ENCODE measurements at regions not wholly inside any gene's neighbourhood (a gene's known extent, or its start where the extent isn't known, plus 50 kb on each side); places are given as distances from the start of the nearest gene placed in this dataset.
"Not testable (repeated sequence)": the region's sequence is repeated elsewhere in the genome, so short reads cannot be mapped to it uniquely, and the experiment has no call there.

GRCh38 chr12:94817695-94818075 is 167.3 kb upstream of the TMCC3 start:
- FAIRE-seq (no peak), DNase-seq (ENCODE audit: insufficient read length, low spot score) (no peak)

- not testable (repeated sequence) for FAIRE-seq; DNase-seq (ENCODE audit: insufficient read length, low spot score)
Measured at GRCh38 chr12:94817201-94817600, 166.8 kb upstream of the TMCC3 start.

GRCh38 chr12:94816746-94817145 is 166.4 kb upstream of the TMCC3 start:
- not testable (repeated sequence) for DNase-seq (ENCODE audit: insufficient read length, low spot score); FAIRE-seq

DNA sequence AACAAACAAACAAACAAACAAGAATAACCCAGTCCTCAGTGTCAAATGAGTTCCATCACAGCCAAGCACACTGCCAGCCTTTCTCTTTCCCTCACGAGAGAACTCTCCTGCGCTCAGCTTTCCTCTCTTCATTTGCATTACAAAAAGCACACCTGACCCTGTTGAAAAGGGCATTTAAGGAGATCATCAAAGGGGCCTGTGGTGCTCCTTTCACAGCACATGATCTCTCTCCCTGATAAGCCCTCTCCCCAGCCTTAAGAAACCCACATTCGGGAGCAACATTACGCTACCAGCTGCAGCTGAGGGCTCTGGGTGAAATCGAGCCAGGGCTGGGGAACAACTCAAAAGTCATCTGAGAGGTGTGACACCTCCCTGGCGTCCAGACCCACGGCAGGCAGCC is 165.6 kb upstream of the TMCC3 start:
- no peak for FAIRE-seq
- DNase-seq (ENCODE audit: insufficient read length, low spot score) = no peak

GRCh38 chr12:94815450-94815849 is 165.1 kb upstream of the TMCC3 start:
- no peak for FAIRE-seq
- DNase-seq (ENCODE audit: insufficient read length, low spot score) = no peak

- FAIRE-seq = no peak
- no peak for DNase-seq (ENCODE audit: insufficient read length, low spot score)
Measured at GRCh38 chr12:94813314-94813713, 163.0 kb upstream of the TMCC3 start.

DNA sequence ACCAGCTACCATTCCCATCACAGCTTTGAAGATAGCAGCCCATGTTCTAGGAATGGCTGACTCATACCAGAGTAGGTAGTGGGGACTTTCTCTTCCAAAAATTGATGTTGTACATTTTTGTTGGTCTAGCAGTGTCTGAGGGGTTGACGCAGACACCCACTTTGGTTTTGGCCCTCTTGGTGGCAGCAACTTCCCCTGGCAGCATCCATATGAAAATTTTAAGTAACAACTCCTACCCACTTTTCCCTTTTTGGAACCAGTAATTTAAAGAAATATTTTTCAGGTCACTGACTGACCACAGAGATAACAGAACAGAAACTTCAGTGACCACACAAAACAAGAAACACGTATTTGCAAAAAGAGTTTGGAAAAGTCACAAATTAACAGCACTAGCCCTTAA is 162.0 kb upstream of the TMCC3 start:
- FAIRE-seq (no peak), DNase-seq (ENCODE audit: insufficient read length, low spot score) (no peak)

DNA sequence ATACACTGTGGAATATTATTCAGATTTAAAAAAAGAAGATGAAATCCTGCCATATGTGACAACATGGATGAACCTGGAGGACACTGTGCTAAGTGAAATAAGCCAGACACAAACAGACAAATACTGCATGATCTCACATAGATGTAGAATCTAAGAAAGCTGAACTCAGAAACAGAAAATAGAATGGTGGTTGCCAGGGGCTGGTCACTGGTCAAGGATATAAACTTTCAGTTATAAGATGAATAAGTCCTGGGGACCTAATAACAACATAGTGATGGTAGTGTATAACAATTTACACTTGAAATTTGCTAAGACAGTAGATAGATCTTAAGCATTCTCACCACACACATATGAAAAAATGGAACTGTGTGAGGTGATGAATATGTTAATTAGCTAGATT is 161.3 kb upstream of the TMCC3 start:
- DNase-seq (ENCODE audit: insufficient read length, low spot score) (no peak), FAIRE-seq (no peak)

DNA sequence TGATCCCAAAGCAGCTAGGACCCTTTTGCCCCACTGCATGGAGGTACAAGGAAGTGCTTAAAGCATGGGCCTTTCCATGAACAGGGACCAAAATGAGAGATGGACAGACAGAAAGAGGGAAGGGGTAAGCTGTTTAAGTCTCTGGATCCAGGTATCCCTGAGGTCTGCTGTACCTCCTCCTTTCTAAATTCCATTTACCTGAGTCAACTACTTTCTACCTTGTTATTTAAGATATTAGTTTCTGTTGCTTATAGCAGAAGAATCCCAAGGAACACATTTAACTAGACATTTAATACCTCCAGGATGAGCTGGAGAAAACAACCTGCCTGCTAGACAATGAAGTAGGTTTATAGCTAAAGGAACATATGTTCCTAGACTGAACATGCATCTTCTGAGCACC is 157.6 kb upstream of the TMCC3 start:
- DNase-seq (ENCODE audit: insufficient read length, low spot score) (no peak), FAIRE-seq (no peak)

- FAIRE-seq (no peak), DNase-seq (ENCODE audit: insufficient read length, low spot score) (no peak)
Measured at GRCh38 chr12:94806617-94807016, 156.3 kb upstream of the TMCC3 start.

DNA sequence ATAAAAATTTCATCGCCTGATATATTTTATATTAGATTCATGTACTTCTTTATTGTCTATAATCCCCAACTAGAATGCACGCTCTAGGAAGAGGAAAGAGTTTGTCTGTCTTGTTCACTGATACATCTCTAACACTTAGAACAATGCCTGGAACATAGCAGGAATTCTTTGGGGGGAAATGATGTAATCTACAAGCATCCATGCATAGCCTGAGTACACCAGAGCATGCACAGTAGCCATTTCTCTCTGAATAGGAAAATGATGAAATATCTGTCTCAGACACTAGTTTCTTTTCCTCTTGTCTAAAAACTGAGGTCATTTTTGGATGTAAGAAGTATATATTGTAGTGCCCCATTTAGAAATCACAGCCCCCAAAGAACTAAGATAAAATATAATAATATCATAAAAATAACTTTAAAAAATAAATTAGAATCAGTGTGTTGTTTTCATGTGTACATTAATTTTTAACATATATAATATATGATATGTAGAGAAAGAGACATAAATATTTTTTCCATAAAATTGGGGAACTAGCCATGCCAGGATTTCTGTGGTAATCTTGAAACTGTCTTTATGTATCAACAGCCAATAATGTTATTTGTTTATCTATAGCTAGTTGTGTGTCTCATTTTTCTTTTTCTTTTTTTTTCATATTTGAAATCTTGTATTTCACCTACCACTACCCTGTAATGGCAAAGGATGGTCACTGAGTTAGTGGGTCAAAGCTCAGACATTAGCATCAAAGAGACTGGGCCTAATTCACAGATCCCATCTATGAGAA is 155.6 kb upstream of the TMCC3 start:
- FAIRE-seq = no peak
- no peak for DNase-seq (ENCODE audit: insufficient read length, low spot score)

- no peak for FAIRE-seq
Measured at GRCh38 chr12:94803939-94804338, 153.6 kb upstream of the TMCC3 start.

GRCh38 chr12:94802796-94803195 is 152.4 kb upstream of the TMCC3 start:
- DNase-seq (ENCODE audit: insufficient read length, low spot score) (no peak), FAIRE-seq (no peak)

More at GRCh38 chr12:94803939-94804338, 153.6 kb upstream of the TMCC3 start:
- no peak for DNase-seq (ENCODE audit: insufficient read length, low spot score)

DNA sequence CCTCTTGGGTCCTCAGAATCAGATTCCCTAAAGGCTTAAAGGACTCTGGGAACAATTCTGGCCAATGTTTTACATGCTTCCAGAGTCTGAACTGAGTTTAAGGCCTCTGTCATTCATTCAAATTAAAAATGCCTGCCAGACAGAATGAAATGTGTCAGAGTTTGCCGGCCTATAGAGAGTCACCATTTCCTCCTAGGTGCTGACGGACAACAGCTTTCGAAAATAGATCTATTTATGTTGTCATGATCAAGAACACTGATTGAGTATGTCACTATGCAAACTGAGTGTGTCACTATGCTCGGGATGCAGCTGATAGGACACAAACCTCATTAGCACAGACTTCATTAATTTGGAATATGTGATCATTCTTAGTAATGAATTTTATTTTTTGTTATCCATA is 151.4 kb upstream of the TMCC3 start:
- FAIRE-seq (no peak), DNase-seq (ENCODE audit: insufficient read length, low spot score) (no peak)

DNA sequence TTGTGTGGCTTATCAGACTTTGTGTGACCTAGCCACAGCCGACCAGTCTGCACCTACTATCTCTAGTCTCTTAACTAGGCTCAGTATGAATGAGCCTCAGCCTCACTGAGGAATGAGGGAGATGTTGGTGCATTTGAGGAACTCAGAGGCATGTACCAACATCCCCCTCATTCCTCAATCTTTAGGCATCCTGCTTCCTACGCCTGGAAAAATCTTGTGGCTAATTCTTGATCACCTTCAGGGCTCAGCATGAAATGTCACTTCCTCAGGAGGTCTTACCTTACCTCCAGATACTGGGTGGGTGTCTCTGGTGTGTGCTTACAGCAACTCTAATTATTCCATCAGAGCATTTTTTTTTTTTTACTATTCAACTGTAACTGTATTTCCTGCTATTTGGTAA is 148.8 kb upstream of the TMCC3 start:
- no peak for DNase-seq (ENCODE audit: insufficient read length, low spot score)
- no peak for FAIRE-seq

GRCh38 chr12:94798113-94798512 is 147.8 kb upstream of the TMCC3 start:
- no peak for DNase-seq (ENCODE audit: insufficient read length, low spot score)
- FAIRE-seq = no peak

GRCh38 chr12:94795520-94795919 is 145.2 kb upstream of the TMCC3 start:
- DNase-seq (ENCODE audit: insufficient read length, low spot score) (peak; percentile 73), FAIRE-seq (peak; percentile 28)

DNA sequence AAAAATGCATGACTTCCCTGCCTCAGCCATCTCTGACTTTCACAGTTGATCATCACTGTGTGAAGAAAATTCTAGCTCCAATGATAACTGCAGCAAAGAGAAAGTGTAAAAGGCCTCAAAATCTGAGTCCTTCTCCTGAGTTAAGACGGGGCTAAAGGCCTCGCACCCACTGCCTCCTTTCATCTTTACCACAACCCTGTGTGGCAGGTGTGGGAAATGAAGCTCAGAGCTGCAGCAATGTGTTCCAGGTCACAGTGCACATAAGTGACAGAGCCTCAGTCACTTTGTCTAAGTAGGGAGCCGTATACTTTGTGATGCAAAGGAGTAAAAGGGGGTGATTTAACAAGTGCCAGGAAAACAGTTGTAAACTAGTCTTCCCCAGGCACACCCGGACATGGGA is 144.7 kb upstream of the TMCC3 start:
- FAIRE-seq (no peak), DNase-seq (ENCODE audit: insufficient read length, low spot score) (no peak)

DNA sequence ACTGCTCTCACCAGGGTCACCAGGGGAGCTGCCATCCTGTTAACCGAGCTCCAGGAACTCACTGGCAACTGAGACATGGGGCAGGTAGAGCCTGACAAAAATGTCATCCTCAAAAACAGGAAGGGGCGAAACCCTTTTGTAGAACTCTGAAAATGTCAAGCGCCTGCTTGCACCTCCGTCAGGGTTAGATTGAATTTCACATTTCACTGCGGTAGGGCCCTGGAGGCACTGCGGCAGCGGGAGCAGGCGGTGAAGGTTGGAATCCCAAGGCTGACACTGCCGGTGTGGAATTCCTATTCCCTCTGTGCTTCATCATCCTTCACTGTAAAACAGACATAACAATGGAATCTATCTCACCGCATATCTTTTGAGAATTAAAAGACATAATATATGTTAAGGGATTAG is 142.8 kb upstream of the TMCC3 start:
- DNase-seq (ENCODE audit: insufficient read length, low spot score) (no peak), FAIRE-seq (peak; percentile 16)

DNA sequence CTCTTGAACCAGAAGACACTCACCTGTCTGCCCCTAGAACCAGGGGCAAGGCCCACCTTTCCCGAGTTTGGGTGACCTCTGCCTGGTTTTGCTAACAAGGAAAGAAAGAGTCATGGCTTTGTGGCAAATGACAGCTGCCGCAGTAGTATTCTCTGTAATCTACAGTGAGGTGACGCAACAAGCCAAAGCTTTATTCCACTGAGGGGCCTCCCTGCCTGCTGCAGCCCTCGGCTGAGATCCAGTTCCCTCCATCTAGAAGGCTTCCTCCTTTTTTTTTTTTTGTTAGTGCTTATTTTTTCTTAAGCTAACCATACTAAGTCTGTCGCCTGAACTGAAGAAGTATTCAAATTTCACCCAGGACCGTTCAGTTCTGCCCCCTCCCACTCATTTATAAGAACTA is 142.3 kb upstream of the TMCC3 start:
- DNase-seq (ENCODE audit: insufficient read length, low spot score) (no peak), FAIRE-seq (no peak)

GRCh38 chr12:94791933-94792332 is 141.6 kb upstream of the TMCC3 start:
- DNase-seq (ENCODE audit: insufficient read length, low spot score) (no peak), FAIRE-seq (peak; percentile 88)

DNA sequence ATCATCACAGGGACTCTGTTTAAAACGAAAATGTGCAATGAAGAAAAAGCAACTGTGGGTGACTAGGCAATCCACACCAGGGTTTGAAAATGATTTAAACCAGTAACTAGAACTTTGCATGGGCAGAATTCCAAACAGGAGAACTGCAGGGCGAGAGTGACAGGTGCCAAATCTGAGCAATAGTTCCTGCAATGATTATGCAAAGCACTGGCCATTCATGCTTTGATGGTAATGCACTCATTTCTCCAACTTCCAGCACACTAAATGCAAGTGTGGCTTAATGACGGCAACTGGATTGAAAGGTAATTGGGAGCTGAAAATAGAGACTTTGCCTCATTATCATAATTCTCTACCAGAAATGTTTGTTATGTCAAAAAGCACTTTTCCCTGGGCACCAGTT is 140.5 kb upstream of the TMCC3 start:
- FAIRE-seq (no peak), DNase-seq (ENCODE audit: insufficient read length, low spot score) (no peak)

GRCh38 chr12:94790370-94790769 is 140.0 kb upstream of the TMCC3 start:
- DNase-seq (ENCODE audit: insufficient read length, low spot score) (no peak), FAIRE-seq (no peak)
